ENCODE measurements at regions not wholly inside any gene's neighbourhood (a gene's known extent, or its start where the extent isn't known, plus 50 kb on each side); places are given as distances from the start of the nearest gene placed in this dataset.
"Not testable (repeated sequence)": the region's sequence is repeated elsewhere in the genome, so short reads cannot be mapped to it uniquely, and the experiment has no call there.

- Histone ChIP-seq H3K4me3 (ENCODE audit: low read depth, low read length) (no peak overlapping the region), H3K4me1 (ENCODE audit: control insufficient read depth, insufficient read depth, low read length, unreplicated experiment) (peaks cover 14% of the 10 kb centered on the region), H2AFZ (ENCODE audit: low read length, unreplicated experiment) (no peak overlapping the region), H3K79me2 (ENCODE audit: control insufficient read depth, insufficient read depth, low read length, unreplicated experiment) (peaks cover 7% of the 10 kb centered on the region), H3K27me3 (ENCODE audit: insufficient read depth, low read length) (no peaks in the 10 kb centered on the region), H3K27ac (ENCODE audit: low read depth, low read length) (no peak overlapping the region), H3K36me3 (ENCODE audit: insufficient read depth, low read length) (no peaks in the 10 kb centered on the region)
These were observed 99.6 kb downstream of the SLC25A47 start for GRCh38 chr14:100422556-100423316.

- Histone ChIP-seq H2AFZ (ENCODE audit: low read length, unreplicated experiment) (no peak overlapping the region), H3K79me2 (ENCODE audit: control insufficient read depth, insufficient read depth, low read length, unreplicated experiment) (peaks cover 7% of the 10 kb centered on the region), H3K4me3 (ENCODE audit: low read depth, low read length) (no peak overlapping the region), H3K27ac (ENCODE audit: low read depth, low read length) (no peak overlapping the region), H3K36me3 (ENCODE audit: insufficient read depth, low read length) (no peaks in the 10 kb centered on the region), H3K27me3 (ENCODE audit: insufficient read depth, low read length) (no peaks in the 10 kb centered on the region), H3K4me1 (ENCODE audit: control insufficient read depth, insufficient read depth, low read length, unreplicated experiment) (peaks cover 16% of the 10 kb centered on the region)
These were observed 100.3 kb downstream of the SLC25A47 start for GRCh38 chr14:100423317-100424010.

GRCh38 chr14:100424504-100425428 lies 101.6 kb downstream of the SLC25A47 start:
- H3K36me3 ChIP-seq (ENCODE audit: insufficient read depth, low read length) = no peaks in the 10 kb centered on the region
- peaks cover 25% of the 10 kb centered on the region for H3K4me1 ChIP-seq (ENCODE audit: control insufficient read depth, insufficient read depth, low read length, unreplicated experiment)
- H3K27me3 ChIP-seq (ENCODE audit: insufficient read depth, low read length) = no peaks in the 10 kb centered on the region
- H3K79me2 ChIP-seq (ENCODE audit: control insufficient read depth, insufficient read depth, low read length, unreplicated experiment) = peaks cover 7% of the 10 kb centered on the region
- no peak overlapping the region for H3K4me3 ChIP-seq (ENCODE audit: low read depth, low read length)
- H3K27ac ChIP-seq (ENCODE audit: low read depth, low read length) = no peak overlapping the region
- no peak overlapping the region for H2AFZ ChIP-seq (ENCODE audit: low read length, unreplicated experiment)

GRCh38 chr14:100425429-100425827 lies 102.3 kb downstream of the SLC25A47 start:
- H3K27me3 ChIP-seq (ENCODE audit: insufficient read depth, low read length) = no peaks in the 10 kb centered on the region
- no peak overlapping the region for H2AFZ ChIP-seq (ENCODE audit: low read length, unreplicated experiment)
- H3K79me2 ChIP-seq (ENCODE audit: control insufficient read depth, insufficient read depth, low read length, unreplicated experiment) = peaks cover 7% of the 10 kb centered on the region
- no peaks in the 10 kb centered on the region for H3K36me3 ChIP-seq (ENCODE audit: insufficient read depth, low read length)
- H3K4me1 ChIP-seq (ENCODE audit: control insufficient read depth, insufficient read depth, low read length, unreplicated experiment) = peaks cover 25% of the 10 kb centered on the region
- H3K27ac ChIP-seq (ENCODE audit: low read depth, low read length) = no peak overlapping the region
- no peak overlapping the region for H3K4me3 ChIP-seq (ENCODE audit: low read depth, low read length)

GRCh38 chr14:100426314-100426713 lies 103.2 kb downstream of the SLC25A47 start:
- Histone ChIP-seq H2AFZ (ENCODE audit: low read length, unreplicated experiment) (no peak overlapping the region), H3K4me3 (ENCODE audit: low read depth, low read length) (no peak overlapping the region), H3K27me3 (ENCODE audit: insufficient read depth, low read length) (no peaks in the 10 kb centered on the region), H3K4me1 (ENCODE audit: control insufficient read depth, insufficient read depth, low read length, unreplicated experiment) (peaks cover 25% of the 10 kb centered on the region), H3K79me2 (ENCODE audit: control insufficient read depth, insufficient read depth, low read length, unreplicated experiment) (peaks cover 7% of the 10 kb centered on the region), H3K36me3 (ENCODE audit: insufficient read depth, low read length) (no peaks in the 10 kb centered on the region), H3K27ac (ENCODE audit: low read depth, low read length) (no peak overlapping the region)

GRCh38 chr14:100427166-100427565 lies 104.0 kb downstream of the SLC25A47 start:
- no peak overlapping the region for H3K27ac ChIP-seq (ENCODE audit: low read depth, low read length)
- no peaks in the 10 kb centered on the region for H3K36me3 ChIP-seq (ENCODE audit: insufficient read depth, low read length)
- no peak overlapping the region for H2AFZ ChIP-seq (ENCODE audit: low read length, unreplicated experiment)
- H3K27me3 ChIP-seq (ENCODE audit: insufficient read depth, low read length) = no peaks in the 10 kb centered on the region
- H3K4me1 ChIP-seq (ENCODE audit: control insufficient read depth, insufficient read depth, low read length, unreplicated experiment) = peaks cover 25% of the 10 kb centered on the region
- H3K79me2 ChIP-seq (ENCODE audit: control insufficient read depth, insufficient read depth, low read length, unreplicated experiment) = peaks cover 7% of the 10 kb centered on the region
- H3K4me3 ChIP-seq (ENCODE audit: low read depth, low read length) = no peak overlapping the region

GRCh38 chr14:100428727-100429126 lies 105.6 kb downstream of the SLC25A47 start:
- no peaks in the 10 kb centered on the region for H3K27me3 ChIP-seq (ENCODE audit: insufficient read depth, low read length)
- peaks cover 3% of the 10 kb centered on the region for H3K79me2 ChIP-seq (ENCODE audit: control insufficient read depth, insufficient read depth, low read length, unreplicated experiment)
- H3K4me3 ChIP-seq (ENCODE audit: low read depth, low read length) = no peak overlapping the region
- no peaks in the 10 kb centered on the region for H3K36me3 ChIP-seq (ENCODE audit: insufficient read depth, low read length)
- H3K27ac ChIP-seq (ENCODE audit: low read depth, low read length) = peak overlapping the region; percentile 63; the same call in 1 of the 2 replicates
- no peak overlapping the region for H2AFZ ChIP-seq (ENCODE audit: low read length, unreplicated experiment)
- H3K4me1 ChIP-seq (ENCODE audit: control insufficient read depth, insufficient read depth, low read length, unreplicated experiment) = peaks cover 20% of the 10 kb centered on the region

GRCh38 chr14:100429537-100429936 lies 106.4 kb downstream of the SLC25A47 start:
- H3K27ac ChIP-seq (ENCODE audit: low read depth, low read length) = peak overlapping the region; percentile 57; the same call in 1 of the 2 replicates
- no peaks in the 10 kb centered on the region for H3K79me2 ChIP-seq (ENCODE audit: control insufficient read depth, insufficient read depth, low read length, unreplicated experiment)
- no peak overlapping the region for H3K4me3 ChIP-seq (ENCODE audit: low read depth, low read length)
- H3K4me1 ChIP-seq (ENCODE audit: control insufficient read depth, insufficient read depth, low read length, unreplicated experiment) = peaks cover 20% of the 10 kb centered on the region
- H3K27me3 ChIP-seq (ENCODE audit: insufficient read depth, low read length) = no peaks in the 10 kb centered on the region
- no peak overlapping the region for H2AFZ ChIP-seq (ENCODE audit: low read length, unreplicated experiment)
- H3K36me3 ChIP-seq (ENCODE audit: insufficient read depth, low read length) = no peaks in the 10 kb centered on the region

- Histone ChIP-seq H3K4me1 (ENCODE audit: control insufficient read depth, insufficient read depth, low read length, unreplicated experiment) (peaks cover 14% of the 10 kb centered on the region), H3K4me3 (ENCODE audit: low read depth, low read length) (no peak overlapping the region), H2AFZ (ENCODE audit: low read length, unreplicated experiment) (no peak overlapping the region), H3K27me3 (ENCODE audit: insufficient read depth, low read length) (no peaks in the 10 kb centered on the region), H3K27ac (ENCODE audit: low read depth, low read length) (no peak overlapping the region), H3K36me3 (ENCODE audit: insufficient read depth, low read length) (no peaks in the 10 kb centered on the region), H3K79me2 (ENCODE audit: control insufficient read depth, insufficient read depth, low read length, unreplicated experiment) (no peaks in the 10 kb centered on the region)
These were observed 107.4 kb downstream of the SLC25A47 start for GRCh38 chr14:100430571-100430970.

GRCh38 chr14:100431461-100431860 lies 108.3 kb downstream of the SLC25A47 start:
- H2AFZ ChIP-seq (ENCODE audit: low read length, unreplicated experiment); H3K27me3 ChIP-seq (ENCODE audit: insufficient read depth, low read length); H3K36me3 ChIP-seq (ENCODE audit: insufficient read depth, low read length); H3K79me2 ChIP-seq (ENCODE audit: control insufficient read depth, insufficient read depth, low read length, unreplicated experiment); H3K27ac ChIP-seq (ENCODE audit: low read depth, low read length); H3K4me3 ChIP-seq (ENCODE audit: low read depth, low read length): not testable (repeated sequence)
- H3K4me1 ChIP-seq (ENCODE audit: control insufficient read depth, insufficient read depth, low read length, unreplicated experiment) = peaks cover 14% of the 10 kb centered on the region
